Colonic mucosa (tissue), 4 donors: ENCODE measurements at regions not wholly inside any gene's neighbourhood (a gene's known extent, or its start where the extent isn't known, plus 50 kb on each side); places are given as distances from the start of the nearest gene placed in this dataset.

Source experiments
- DNase-seq: peaks from one replicate; pipeline ENCODE4 v3.0.0-alpha.2; 2020
- H3K27ac ChIP-seq: fragments of 200-600 bp; one replicate; pipeline ENCODE4 v1.8.0; 2021
- H3K27me3 ChIP-seq: fragments of 200-600 bp; one replicate; pipeline ENCODE4 v1.8.0; 2021
- H3K36me3 ChIP-seq: fragments of 200-600 bp; one replicate; pipeline ENCODE4 v1.8.0; 2021
- H3K4me1 ChIP-seq: fragments of 200-600 bp; one replicate; pipeline ENCODE4 v1.8.0; 2021; ENCODE audit warnings: mild to moderate bottlenecking
- H3K4me3 ChIP-seq: fragments of 200-600 bp; one replicate; pipeline ENCODE4 v1.8.0; 2021
- H3K9ac ChIP-seq, 2 donors: one replicate each; pipeline ENCODE4 v1.7.0; 2013; ENCODE audit warnings: control low read depth in 2 of 2, low read depth in 2 of 2, low read length in 2 of 2
- H3K9me3 ChIP-seq: fragments of 200-600 bp; one replicate; pipeline ENCODE4 v1.8.0; 2021
- intact Hi-C: fragments of 100-400 bp; cut with DNase I; formaldehyde crosslinking; loops from one replicate; pipeline ENCODE4 v1.14.1; 2022
- TF ChIP-seq, protein P1 (sequence below): fragments of 200-600 bp; IDR thresholded peaks from one replicate; pipeline ENCODE4 v1.8.0; 2022; ENCODE audit warnings: antibody characterized with exemption, mild to moderate bottlenecking
- donor health status: healthy.
- donor health status: DM: no; HTN: no; CAD: no.
- donor health status: DM: no; HTN: no; CAD: no.

DNA sequence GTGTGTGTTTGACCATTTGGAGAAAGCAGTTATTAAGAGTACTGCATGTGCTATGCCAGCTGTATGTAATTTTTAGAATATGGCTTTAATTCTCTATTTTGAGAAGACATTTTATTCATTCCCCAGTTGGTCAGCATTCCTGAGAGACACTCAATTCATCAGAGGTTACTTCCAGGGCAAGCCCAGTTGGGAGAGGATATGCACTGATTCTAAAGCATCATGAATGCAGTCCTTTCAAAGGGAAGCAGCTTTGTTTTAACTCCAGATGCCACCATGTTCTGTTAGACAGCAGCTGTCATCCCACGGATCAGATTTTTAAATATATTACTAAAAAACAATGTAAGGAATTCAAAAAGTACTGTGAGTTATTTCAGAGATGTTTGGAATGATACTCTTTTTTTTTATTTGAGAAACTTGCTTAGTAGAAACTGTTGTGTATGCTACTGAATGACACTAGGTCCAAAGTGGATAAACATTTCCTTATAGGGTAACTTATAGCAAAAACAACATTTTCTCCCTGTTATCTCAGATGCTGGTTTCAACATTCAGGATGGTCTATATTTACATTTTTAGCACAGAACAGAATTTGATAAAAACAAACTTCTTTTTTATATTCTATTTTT lies 149.5 kb upstream of the B3GALT2 start:
- TF ChIP-seq, protein P1, sequence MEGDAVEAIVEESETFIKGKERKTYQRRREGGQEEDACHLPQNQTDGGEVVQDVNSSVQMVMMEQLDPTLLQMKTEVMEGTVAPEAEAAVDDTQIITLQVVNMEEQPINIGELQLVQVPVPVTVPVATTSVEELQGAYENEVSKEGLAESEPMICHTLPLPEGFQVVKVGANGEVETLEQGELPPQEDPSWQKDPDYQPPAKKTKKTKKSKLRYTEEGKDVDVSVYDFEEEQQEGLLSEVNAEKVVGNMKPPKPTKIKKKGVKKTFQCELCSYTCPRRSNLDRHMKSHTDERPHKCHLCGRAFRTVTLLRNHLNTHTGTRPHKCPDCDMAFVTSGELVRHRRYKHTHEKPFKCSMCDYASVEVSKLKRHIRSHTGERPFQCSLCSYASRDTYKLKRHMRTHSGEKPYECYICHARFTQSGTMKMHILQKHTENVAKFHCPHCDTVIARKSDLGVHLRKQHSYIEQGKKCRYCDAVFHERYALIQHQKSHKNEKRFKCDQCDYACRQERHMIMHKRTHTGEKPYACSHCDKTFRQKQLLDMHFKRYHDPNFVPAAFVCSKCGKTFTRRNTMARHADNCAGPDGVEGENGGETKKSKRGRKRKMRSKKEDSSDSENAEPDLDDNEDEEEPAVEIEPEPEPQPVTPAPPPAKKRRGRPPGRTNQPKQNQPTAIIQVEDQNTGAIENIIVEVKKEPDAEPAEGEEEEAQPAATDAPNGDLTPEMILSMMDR, result no peak
- DNase-seq, result no peak

DNA sequence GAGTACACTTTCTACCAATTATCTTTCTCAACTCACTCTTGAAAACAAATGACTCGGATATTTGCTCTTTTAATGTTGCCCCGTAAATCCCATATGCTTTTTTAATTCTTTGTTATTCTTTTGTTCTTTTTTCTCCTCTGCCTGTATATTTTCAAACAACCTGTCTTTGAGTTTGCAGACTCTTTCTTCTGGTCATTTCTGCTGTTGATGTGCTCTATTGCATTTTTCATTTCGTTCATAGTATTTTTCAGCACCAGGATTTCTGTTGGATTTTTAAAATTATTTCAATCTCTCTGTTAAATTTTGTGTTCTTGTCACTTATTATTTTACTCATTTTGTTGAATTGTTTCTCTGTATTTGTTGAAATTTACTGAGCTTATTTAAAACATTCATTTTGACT lies 146.8 kb upstream of the B3GALT2 start:
- no peak overlapping the region for H3K4me3 ChIP-seq
- no peaks in the 10 kb centered on the region for H3K9me3 ChIP-seq
- no peak overlapping the region for H3K9ac ChIP-seq
- intact Hi-C loops, result loop anchor here (10.0 kb wide), 1 partner anchor 148 kb away; the partner anchor contains the start of gene B3GALT2
- no peaks in the 10 kb centered on the region for H3K4me1 ChIP-seq
- no peaks in the 10 kb centered on the region for H3K36me3 ChIP-seq
- no peak for DNase-seq
- H3K27me3 ChIP-seq, result no peaks in the 10 kb centered on the region
- no peak overlapping the region for H3K27ac ChIP-seq
- TF ChIP-seq, protein P1, result no peak

More for the DNA sequence above, 149.5 kb upstream of the B3GALT2 start:
- no peaks in the 10 kb centered on the region for H3K9me3 ChIP-seq
- no peak overlapping the region for H3K27ac ChIP-seq
- no peaks in the 10 kb centered on the region for H3K27me3 ChIP-seq
- H3K36me3 ChIP-seq, result no peaks in the 10 kb centered on the region
- H3K4me3 ChIP-seq, result no peak overlapping the region
- H3K4me1 ChIP-seq, result no peaks in the 10 kb centered on the region
- H3K9ac ChIP-seq, result no peak overlapping the region
- intact Hi-C loops, result loop anchor here (10.0 kb wide), 1 partner anchor 151 kb away; the partner anchor contains the start of gene B3GALT2

DNA sequence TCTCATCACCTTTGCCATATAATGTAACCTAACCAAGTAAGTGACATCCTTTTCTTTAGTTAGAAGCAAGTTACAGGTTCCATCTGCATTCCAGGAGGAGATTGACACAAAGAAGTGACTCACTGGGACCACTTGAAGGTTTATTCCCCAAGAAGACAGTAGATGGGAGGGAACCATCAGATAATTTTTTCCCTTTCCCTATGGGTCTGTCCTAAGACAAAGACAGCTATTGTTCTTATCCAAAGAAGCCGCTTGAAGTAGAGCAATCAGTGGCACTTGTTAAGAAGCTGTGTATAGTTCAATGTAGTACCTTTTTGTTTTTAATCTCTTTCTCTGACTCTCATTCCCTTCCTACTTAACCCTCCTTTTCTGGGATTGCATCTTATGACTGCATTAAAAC lies 139.9 kb upstream of the B3GALT2 start:
- intact Hi-C loops, result no loop called here

DNA sequence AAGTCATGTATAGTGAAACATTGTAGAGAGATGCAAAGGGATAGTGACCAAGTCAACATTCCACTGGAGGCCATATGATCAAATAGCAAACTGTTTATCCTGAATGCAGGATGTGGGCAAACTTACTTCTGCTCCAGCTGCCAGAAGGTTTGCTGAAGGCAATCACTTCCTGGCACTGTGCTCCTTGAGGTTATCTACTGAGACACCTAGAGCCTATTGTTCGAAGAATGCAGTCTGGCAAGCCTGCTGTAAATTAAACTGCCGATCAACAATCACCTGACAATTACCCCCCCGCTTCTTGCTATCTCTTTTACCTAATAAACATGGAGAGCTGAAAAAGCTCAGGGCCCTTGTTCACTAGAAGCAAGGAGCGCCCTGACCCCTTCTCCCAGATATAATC lies 139.4 kb upstream of the B3GALT2 start:
- Histone ChIP-seq H3K4me3 (no peak overlapping the region), H3K27ac (no peak overlapping the region), H3K36me3 (no peaks in the 10 kb centered on the region), H3K9ac (no peak overlapping the region), H3K4me1 (no peaks in the 10 kb centered on the region), H3K27me3 (no peaks in the 10 kb centered on the region), H3K9me3 (no peaks in the 10 kb centered on the region)
- intact Hi-C loops, result no loop called here
- TF ChIP-seq, protein P1, result no peak
- no peak for DNase-seq

More for the DNA sequence above, 139.9 kb upstream of the B3GALT2 start:
- no peaks in the 10 kb centered on the region for H3K4me1 ChIP-seq
- no peak overlapping the region for H3K4me3 ChIP-seq
- H3K27ac ChIP-seq, result no peak overlapping the region
- no peak for DNase-seq
- TF ChIP-seq, protein P1, result no peak
- H3K36me3 ChIP-seq, result no peaks in the 10 kb centered on the region
- no peak overlapping the region for H3K9ac ChIP-seq
- no peaks in the 10 kb centered on the region for H3K9me3 ChIP-seq
- no peaks in the 10 kb centered on the region for H3K27me3 ChIP-seq

DNA sequence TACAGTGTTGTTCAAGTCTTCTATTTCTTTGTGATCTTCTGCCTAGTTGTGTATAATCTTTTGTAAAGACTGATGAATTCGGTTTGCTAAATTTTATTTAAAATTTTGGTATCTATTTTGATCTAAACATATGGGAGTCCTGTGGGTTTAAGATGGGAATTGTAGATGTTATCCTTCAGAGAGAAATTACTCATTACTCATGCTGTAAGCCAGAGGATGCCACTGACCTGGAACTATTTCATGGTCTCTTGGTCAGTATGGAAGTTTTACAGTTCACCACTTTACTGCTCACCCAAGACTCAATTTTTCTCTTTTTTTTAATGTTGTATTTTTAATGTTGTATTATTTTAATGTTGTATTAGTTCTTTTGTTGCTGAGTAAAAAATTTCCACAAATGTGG lies 138.6 kb upstream of the B3GALT2 start:
- no peaks in the 10 kb centered on the region for H3K36me3 ChIP-seq
- no peak for DNase-seq
- no peaks in the 10 kb centered on the region for H3K4me1 ChIP-seq
- H3K27me3 ChIP-seq, result no peaks in the 10 kb centered on the region
- H3K9ac ChIP-seq, result no peak overlapping the region
- no peak overlapping the region for H3K27ac ChIP-seq
- no peak overlapping the region for H3K4me3 ChIP-seq
- TF ChIP-seq, protein P1, result no peak
- no peaks in the 10 kb centered on the region for H3K9me3 ChIP-seq
- intact Hi-C loops, result no loop called here
